Epithelial cell of esophagus (primary cell): ENCODE measurements at regions not wholly inside any gene's neighbourhood (a gene's known extent, or its start where the extent isn't known, plus 50 kb on each side); places are given as distances from the start of the nearest gene placed in this dataset.
A peak's percentile ranks its signal among the peaks of the same experiment; 100 is the strongest.

Experiments used
- DNase-seq: peaks from one replicate; pipeline ENCODE4 v3.0.0; 2010; ENCODE audit warnings: low read depth
- H3K4me3 ChIP-seq: 2 replicates; pipeline ENCODE4 v1.5.1; 2011; ENCODE audit warnings: mild to moderate bottlenecking, low read length, control low read depth
- CTCF ChIP-seq: IDR thresholded peaks from 2 replicates; pipeline ENCODE4 v1.5.1; 2011; ENCODE audit warnings: low read depth, mild to moderate bottlenecking, low read length, control low read depth, inconsistent platforms; ENCODE audit not compliant: insufficient read depth; ENCODE audit errors: missing control alignments

- no peak overlapping the region for H3K4me3 ChIP-seq
- DNase-seq = peak; percentile 18
- TF ChIP-seq CTCF = no peak
These were observed 157.3 kb upstream of the GRAMD2B start for GRCh38 chr5:126265917-126266316.

DNA sequence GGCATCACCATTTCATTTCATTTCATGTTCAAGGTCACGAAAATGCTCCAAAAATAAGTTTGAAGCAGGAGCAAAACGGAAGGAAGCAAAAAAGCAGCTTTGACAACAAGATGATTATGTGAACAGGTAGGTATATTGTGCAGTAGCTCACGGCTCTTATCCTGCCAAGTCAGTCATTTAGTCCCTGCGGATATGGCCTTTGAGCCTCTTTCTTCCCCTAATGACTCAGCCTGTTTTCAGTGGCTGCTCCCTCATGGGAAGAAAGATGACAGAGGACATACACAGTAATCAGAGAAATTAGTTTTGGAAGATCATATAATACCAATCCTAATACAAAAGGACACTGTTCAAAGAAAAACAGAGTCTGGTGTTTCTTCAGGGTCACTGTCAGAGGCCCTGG lies 155.8 kb upstream of the GRAMD2B start:
- H3K4me3 ChIP-seq = no peak overlapping the region
- TF ChIP-seq CTCF = no peak
- peak; percentile 37 for DNase-seq

- no peak for DNase-seq
- no peak overlapping the region for H3K4me3 ChIP-seq
- TF ChIP-seq CTCF = no peak
These were observed 154.4 kb upstream of the GRAMD2B start for GRCh38 chr5:126268697-126269315.

GRCh38 chr5:126269511-126269910 lies 153.7 kb upstream of the GRAMD2B start:
- no peak overlapping the region for H3K4me3 ChIP-seq
- TF ChIP-seq CTCF = no peak
- DNase-seq = no peak

DNA sequence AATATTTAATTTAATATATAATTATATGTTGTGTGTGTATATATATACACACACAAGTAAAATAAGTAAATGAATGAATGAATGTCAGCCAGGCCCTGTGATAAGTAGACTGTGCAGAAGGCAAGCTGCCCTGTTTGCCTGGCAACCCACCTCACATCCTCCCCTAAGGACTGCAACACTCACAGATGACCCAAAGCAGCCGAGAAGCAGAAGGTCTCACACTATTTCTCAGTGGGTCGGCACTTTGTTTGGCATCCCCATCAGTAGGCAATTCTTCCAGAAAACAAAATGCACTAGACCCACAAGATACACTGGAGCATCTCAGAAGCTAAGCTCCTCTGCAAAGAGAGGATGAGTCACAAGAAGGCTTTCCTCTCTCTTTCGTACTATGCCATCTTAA lies 152.1 kb upstream of the GRAMD2B start:
- no peak overlapping the region for H3K4me3 ChIP-seq
- TF ChIP-seq CTCF = no peak
- DNase-seq = no peak

GRCh38 chr5:126274076-126274762 lies 149.0 kb upstream of the GRAMD2B start:
- no peak overlapping the region for H3K4me3 ChIP-seq
- DNase-seq = peak; percentile 32
- TF ChIP-seq CTCF = no peak

DNA sequence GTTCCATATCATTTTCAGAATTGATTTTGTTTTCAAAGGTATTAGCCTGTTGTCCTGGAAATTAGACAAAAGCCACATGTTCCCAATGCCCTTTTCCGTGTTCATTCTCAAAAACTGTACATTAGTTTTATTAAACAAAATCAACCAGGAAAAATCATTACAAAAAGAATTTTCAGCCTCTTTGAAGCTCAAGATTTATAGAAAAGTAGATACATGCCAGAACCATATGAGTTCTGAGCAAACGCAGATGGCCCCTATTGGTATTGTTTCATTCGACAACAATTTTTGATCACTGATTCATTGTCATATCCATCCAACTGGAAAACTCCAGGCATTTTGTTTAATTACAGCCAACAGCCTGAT lies 148.5 kb upstream of the GRAMD2B start:
- H3K4me3 ChIP-seq = no peak overlapping the region
- no peak for DNase-seq
- no peak for TF ChIP-seq CTCF
